ENCODE measurements at regions not wholly inside any gene's neighbourhood (a gene's known extent, or its start where the extent isn't known, plus 50 kb on each side); places are given as distances from the start of the nearest gene placed in this dataset.

- TF ChIP-seq CTCF (IDR thresholded peaks at IDR 0.05): no peak
- no peak for TF ChIP-seq POLR2A (IDR thresholded peaks at IDR 0.05)
- TF ChIP-seq POLR2AphosphoS5 (IDR thresholded peaks at IDR 0.05): no peak
Measured at GRCh38 chr14:85050180-85050579, 479.8 kb upstream of the FLRT2 start.

Data from prostate gland (tissue), 2 donors.